ENCODE measurements at regions not wholly inside any gene's neighbourhood (a gene's known extent, or its start where the extent isn't known, plus 50 kb on each side); places are given as distances from the start of the nearest gene placed in this dataset.

- no peak for TF ChIP-seq CTCF (IDR thresholded peaks at IDR 0.05)
- no peak for TF ChIP-seq EP300 (IDR thresholded peaks at IDR 0.05)
- no peak for TF ChIP-seq POLR2A (IDR thresholded peaks at IDR 0.05)
- no peak for DNase-seq (ENCODE audit: low spot score in 2 of 2)
- no peak overlapping the region for H3K4me3 ChIP-seq
- no peaks in the 10 kb centered on the region for H3K4me1 ChIP-seq
- peaks cover 0 to 8% (median 3%) of the 10 kb centered on the region in 4 donors for H3K9me3 ChIP-seq
- 60 to 66% methylated on average over 3 of the region's 3 CpGs for WGBS, 2 donors
- no peak overlapping the region for H3K27ac ChIP-seq
- H3K27me3 ChIP-seq: no peaks in the 10 kb centered on the region
- H3K36me3 ChIP-seq: no peaks in the 10 kb centered on the region
Observed at GRCh38 chr5:110288766-110289511, 437.5 kb downstream of the TMEM232 start.

- Histone ChIP-seq H3K27ac (no peak overlapping the region), H3K27me3 (no peaks in the 10 kb centered on the region), H3K9me3 (peaks cover 0 to 5% (median 1%) of the 10 kb centered on the region in 4 donors), H3K36me3 (no peaks in the 10 kb centered on the region), H3K4me1 (no peaks in the 10 kb centered on the region), H3K4me3 (no peak overlapping the region)
- no peak for TF ChIP-seq EP300 (IDR thresholded peaks at IDR 0.05)
- DNase-seq (ENCODE audit: low spot score in 2 of 2): no peak
- WGBS, 2 donors: 48 to 58% methylated on average over 2 of the region's 2 CpGs
Observed at GRCh38 chr5:110289512-110289810, 437.0 kb downstream of the TMEM232 start.

GRCh38 chr5:110290542-110290941, 435.9 kb downstream of the TMEM232 start:
- Histone ChIP-seq H3K36me3 (no peaks in the 10 kb centered on the region), H3K4me1 (no peaks in the 10 kb centered on the region), H3K27me3 (no peaks in the 10 kb centered on the region), H3K27ac (no peak overlapping the region), H3K9me3 (no peaks in the 10 kb centered on the region), H3K4me3 (no peak overlapping the region)
- WGBS, 2 donors: 48 to 53% methylated on average over 1 of the region's 1 CpG
- DNase-seq (ENCODE audit: low spot score in 2 of 2): no peak
- no peak for TF ChIP-seq POLR2A (IDR thresholded peaks at IDR 0.05)
- no peak for TF ChIP-seq CTCF (IDR thresholded peaks at IDR 0.05)
- no peak for TF ChIP-seq EP300 (IDR thresholded peaks at IDR 0.05)

- no peak for DNase-seq (ENCODE audit: low spot score in 2 of 2)
- 90 to 97% methylated on average over 3 of the region's 3 CpGs for WGBS, 2 donors
- no peaks in the 10 kb centered on the region for H3K36me3 ChIP-seq
- no peaks in the 10 kb centered on the region for H3K4me1 ChIP-seq
- H3K9me3 ChIP-seq: no peaks in the 10 kb centered on the region
- TF ChIP-seq CTCF (IDR thresholded peaks at IDR 0.05): no peak
- TF ChIP-seq POLR2A (IDR thresholded peaks at IDR 0.05): no peak
- no peak for TF ChIP-seq EP300 (IDR thresholded peaks at IDR 0.05)
- no peaks in the 10 kb centered on the region for H3K27me3 ChIP-seq
- H3K4me3 ChIP-seq: no peak overlapping the region
- H3K27ac ChIP-seq: no peak overlapping the region
Observed at GRCh38 chr5:110294281-110294680, 432.2 kb downstream of the TMEM232 start.

GRCh38 chr5:110297152-110297670, 429.3 kb downstream of the TMEM232 start:
- Histone ChIP-seq H3K4me1 (no peaks in the 10 kb centered on the region), H3K4me3 (no peak overlapping the region), H3K27me3 (no peaks in the 10 kb centered on the region), H3K27ac (no peak overlapping the region), H3K9me3 (peaks cover 0 to 15% (median 5%) of the 10 kb centered on the region in 4 donors), H3K36me3 (no peaks in the 10 kb centered on the region)
- TF ChIP-seq CTCF (IDR thresholded peaks at IDR 0.05) (no peak), POLR2A (IDR thresholded peaks at IDR 0.05) (no peak), EP300 (IDR thresholded peaks at IDR 0.05) (no peak)
- DNase-seq (ENCODE audit: low spot score in 2 of 2): no peak
- 59 to 61% methylated on average over 3 of the region's 3 CpGs for WGBS, 2 donors
